Smooth muscle cell (in vitro differentiated cells): ENCODE measurements at regions not wholly inside any gene's neighbourhood (a gene's known extent, or its start where the extent isn't known, plus 50 kb on each side); places are given as distances from the start of the nearest gene placed in this dataset.
A peak's percentile ranks its signal among the peaks of the same experiment; 100 is the strongest.

ENCODE experiments used
- DNase-seq: peaks from one replicate; lab custom pipeline; 2025; ENCODE audit not compliant: unreplicated experiment; lab: John Stamatoyannopoulos, UW
- H2AFZ ChIP-seq: fragments of 200-600 bp; sonication (generic); 2 replicates; pipeline ENCODE4 v1.6.0; 2016; ENCODE audit warnings: antibody characterized with exemption, low read depth, mild to moderate bottlenecking
- H3F3A ChIP-seq: fragments of 200-600 bp; sonication (generic); 2 replicates; pipeline ENCODE4 v1.6.0; 2017; ENCODE audit warnings: antibody characterized with exemption, low read depth
- H3K27ac ChIP-seq: fragments of 200-600 bp; sonication (generic); 2 replicates; pipeline ENCODE4 v1.5.1; 2016; ENCODE audit warnings: low read depth, mild to moderate bottlenecking
- H3K27me3 ChIP-seq: fragments of 200-600 bp; sonication (generic); 2 replicates; pipeline ENCODE4 v1.6.1; 2016; ENCODE audit warnings: low read depth, mild to moderate bottlenecking
- H3K36me3 ChIP-seq: fragments of 200-600 bp; sonication (generic); 2 replicates; pipeline ENCODE4 v1.5.1; 2016; ENCODE audit warnings: low read depth
- H3K4me1 ChIP-seq: fragments of 200-600 bp; sonication (generic); 2 replicates; pipeline ENCODE4 v1.5.1; 2016; ENCODE audit warnings: low read depth
- H3K4me2 ChIP-seq: fragments of 200-600 bp; sonication (generic); 2 replicates; pipeline ENCODE4 v1.6.0; 2016; ENCODE audit warnings: mild to moderate bottlenecking
- H3K4me3 ChIP-seq: fragments of 200-600 bp; sonication (generic); 2 replicates; pipeline ENCODE4 v1.5.1; 2016; ENCODE audit warnings: mild to moderate bottlenecking
- H3K79me2 ChIP-seq: fragments of 200-600 bp; sonication (generic); 2 replicates; pipeline ENCODE4 v1.6.0; 2016; ENCODE audit warnings: low read depth, mild to moderate bottlenecking
- H3K9ac ChIP-seq: fragments of 200-600 bp; sonication (generic); 2 replicates; pipeline ENCODE4 v1.6.0; 2016; ENCODE audit warnings: low read depth
- H3K9me3 ChIP-seq: fragments of 200-600 bp; sonication (generic); replicated peaks from 2 replicates; pipeline ENCODE4 v1.5.1; 2016; ENCODE audit warnings: low read depth
- H4K20me1 ChIP-seq: fragments of 200-600 bp; sonication (generic); 2 replicates; pipeline ENCODE4 v1.6.0; 2016; ENCODE audit warnings: low read depth
- WGBS: methylation state at CpG from one replicate; pipeline ENCODE4 v1.1.7; 2016; ENCODE audit warnings: low lambda C conversion rate; 5-methylcytosine and 5-hydroxymethylcytosine counted together
- TF ChIP-seq, protein P1 (sequence below): fragments of 200-600 bp; sonication (generic); IDR thresholded peaks from 2 replicates; pipeline ENCODE4 v1.5.1; 2017; ENCODE audit warnings: borderline replicate concordance, mild to moderate bottlenecking, antibody characterized with exemption; ENCODE audit not compliant: insufficient read depth, poor library complexity, severe bottlenecking

DNA sequence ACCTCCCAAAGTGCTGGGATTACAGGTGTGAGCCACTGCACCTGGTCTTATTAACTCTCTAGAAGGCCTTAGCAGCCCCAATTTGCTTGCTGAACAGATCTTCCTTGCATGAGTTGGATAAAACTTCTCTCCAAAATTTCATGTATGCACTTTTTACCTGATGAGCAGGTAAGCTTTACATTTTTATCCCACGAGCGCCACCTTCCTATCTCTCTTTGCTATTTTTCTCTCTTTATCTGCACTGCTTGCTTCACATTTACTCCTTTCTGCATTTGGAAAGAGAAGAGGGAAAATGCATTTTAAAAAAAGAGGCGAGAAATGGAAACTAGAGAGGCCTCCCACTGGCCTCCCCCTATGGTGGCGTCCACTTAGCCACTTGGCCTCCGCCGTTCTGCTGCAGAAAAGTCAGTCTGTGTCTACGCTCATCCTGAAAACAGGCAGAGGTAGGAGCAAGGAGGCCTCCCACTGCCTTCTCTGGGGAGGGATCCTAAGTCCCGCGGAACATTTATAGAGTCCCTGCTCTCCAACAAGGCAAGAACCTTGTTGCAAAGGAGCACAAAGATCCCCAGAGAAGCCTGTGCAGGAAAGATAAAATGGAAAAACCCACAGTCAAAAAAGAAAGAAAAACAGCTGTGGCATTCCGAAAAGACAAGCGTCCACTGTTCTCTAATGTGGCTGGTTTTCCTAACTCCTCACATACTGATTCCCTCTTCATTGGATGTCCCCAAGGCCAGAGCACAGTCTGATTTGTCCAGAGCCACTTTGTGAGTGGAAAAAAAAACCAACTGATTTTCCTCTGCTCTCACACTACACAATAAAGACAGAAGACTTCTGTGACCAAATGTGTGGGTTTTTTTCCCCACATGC is 62.2 kb upstream of the INCENP start:
- Histone ChIP-seq H3K4me3 (no peak overlapping the region), H3K4me1 (no peaks in the 10 kb centered on the region), H4K20me1 (no peaks in the 10 kb centered on the region), H3K27me3 (no peaks in the 10 kb centered on the region), H3K27ac (no peak overlapping the region), H3K9me3 (no peaks in the 10 kb centered on the region), H2AFZ (no peak overlapping the region), H3K9ac (no peak overlapping the region), H3K36me3 (no peaks in the 10 kb centered on the region), H3F3A (no peaks in the 10 kb centered on the region), H3K4me2 (no peak overlapping the region), H3K79me2 (no peaks in the 10 kb centered on the region)
- DNase-seq, result no peak
- TF ChIP-seq, protein P1, sequence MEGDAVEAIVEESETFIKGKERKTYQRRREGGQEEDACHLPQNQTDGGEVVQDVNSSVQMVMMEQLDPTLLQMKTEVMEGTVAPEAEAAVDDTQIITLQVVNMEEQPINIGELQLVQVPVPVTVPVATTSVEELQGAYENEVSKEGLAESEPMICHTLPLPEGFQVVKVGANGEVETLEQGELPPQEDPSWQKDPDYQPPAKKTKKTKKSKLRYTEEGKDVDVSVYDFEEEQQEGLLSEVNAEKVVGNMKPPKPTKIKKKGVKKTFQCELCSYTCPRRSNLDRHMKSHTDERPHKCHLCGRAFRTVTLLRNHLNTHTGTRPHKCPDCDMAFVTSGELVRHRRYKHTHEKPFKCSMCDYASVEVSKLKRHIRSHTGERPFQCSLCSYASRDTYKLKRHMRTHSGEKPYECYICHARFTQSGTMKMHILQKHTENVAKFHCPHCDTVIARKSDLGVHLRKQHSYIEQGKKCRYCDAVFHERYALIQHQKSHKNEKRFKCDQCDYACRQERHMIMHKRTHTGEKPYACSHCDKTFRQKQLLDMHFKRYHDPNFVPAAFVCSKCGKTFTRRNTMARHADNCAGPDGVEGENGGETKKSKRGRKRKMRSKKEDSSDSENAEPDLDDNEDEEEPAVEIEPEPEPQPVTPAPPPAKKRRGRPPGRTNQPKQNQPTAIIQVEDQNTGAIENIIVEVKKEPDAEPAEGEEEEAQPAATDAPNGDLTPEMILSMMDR, result no peak
- WGBS, result 63% methylated on average over 11 of the region's 11 CpGs

DNA sequence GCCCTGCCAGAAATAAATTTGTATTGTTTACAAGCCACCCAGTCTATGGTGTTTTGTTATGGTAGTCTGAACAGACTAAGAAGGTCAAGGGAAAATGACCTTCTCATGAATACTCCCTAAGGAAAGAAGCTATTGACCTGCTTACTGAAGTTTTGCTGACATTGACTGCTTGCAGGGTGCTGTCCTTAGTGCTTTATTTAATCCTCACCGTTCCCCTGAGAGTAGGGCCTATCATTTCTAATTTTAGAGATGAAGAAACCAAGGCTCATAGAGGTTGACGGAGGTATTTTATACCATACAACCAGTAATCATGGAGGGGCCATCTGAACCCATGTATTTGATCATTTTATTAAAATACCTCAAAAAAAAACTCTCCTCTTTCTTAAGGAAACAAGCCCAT is 66.7 kb upstream of the INCENP start:
- no peak overlapping the region for H3K9ac ChIP-seq
- no peak overlapping the region for H3K4me2 ChIP-seq
- H3K36me3 ChIP-seq, result no peaks in the 10 kb centered on the region
- no peak overlapping the region for H3K4me3 ChIP-seq
- H3K79me2 ChIP-seq, result no peaks in the 10 kb centered on the region
- H3F3A ChIP-seq, result no peaks in the 10 kb centered on the region
- no peaks in the 10 kb centered on the region for H3K27me3 ChIP-seq
- 90% methylated on average over 2 of the region's 2 CpGs for WGBS
- no peak for DNase-seq
- no peaks in the 10 kb centered on the region for H3K4me1 ChIP-seq
- no peak overlapping the region for H3K27ac ChIP-seq
- no peak overlapping the region for H2AFZ ChIP-seq
- H3K9me3 ChIP-seq, result no peaks in the 10 kb centered on the region
- H4K20me1 ChIP-seq, result no peaks in the 10 kb centered on the region
- TF ChIP-seq, protein P1, result no peak

DNA sequence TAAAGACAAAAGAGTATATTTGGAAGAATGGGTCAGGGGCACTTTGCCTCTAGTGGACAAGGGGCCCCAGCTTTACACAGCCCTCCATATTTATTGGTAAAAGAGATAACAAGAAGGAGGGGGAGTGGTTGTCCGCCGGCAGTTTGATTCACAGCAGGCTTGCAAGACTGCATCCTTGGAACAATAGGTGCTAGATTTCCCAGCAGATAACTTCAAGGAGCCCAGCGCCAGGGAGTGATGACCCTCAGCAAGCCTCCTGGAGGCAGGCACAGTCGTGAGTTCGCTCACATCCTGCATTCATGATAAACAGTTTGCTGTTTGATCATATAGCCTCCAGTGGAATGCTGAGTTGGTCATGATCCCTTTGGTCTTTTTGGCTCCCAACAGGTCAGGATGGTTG is 67.8 kb upstream of the INCENP start:
- 65% methylated on average over 5 of the region's 5 CpGs for WGBS
- H3K79me2 ChIP-seq, result no peaks in the 10 kb centered on the region
- TF ChIP-seq, protein P1, result no peak

DNA sequence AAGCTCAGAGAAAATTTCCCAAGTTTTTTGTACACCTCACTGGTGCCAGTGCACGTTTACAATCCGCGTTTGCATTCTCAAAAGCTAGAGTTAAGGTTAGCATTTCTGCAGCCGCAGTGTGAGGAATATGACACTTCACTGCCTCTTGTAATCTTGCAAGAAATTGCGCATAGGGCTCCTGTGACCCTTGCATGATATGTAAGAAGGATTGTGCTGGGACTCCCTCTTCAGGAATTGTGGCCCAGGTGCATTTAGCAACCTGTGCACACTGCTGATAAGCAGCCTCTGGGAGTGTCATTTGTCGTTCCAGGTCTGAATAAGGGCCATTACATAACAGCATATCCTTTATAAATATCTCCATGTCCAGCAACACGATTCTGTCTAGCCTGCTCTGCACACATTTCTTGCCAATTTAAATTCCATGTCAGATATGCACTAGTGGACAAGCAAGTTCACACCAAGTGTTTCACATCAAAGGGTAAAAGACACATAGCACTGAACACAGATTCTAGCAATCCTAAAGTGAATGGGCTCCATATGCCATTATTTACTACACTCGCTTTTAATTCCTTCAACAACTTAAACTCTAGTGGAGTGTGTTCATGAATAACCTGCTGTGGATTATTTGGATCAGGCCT is 69.2 kb upstream of the INCENP start:
- Histone ChIP-seq H3K9ac (no peak overlapping the region), H3K4me2 (no peak overlapping the region), H2AFZ (no peak overlapping the region), H3K27me3 (no peaks in the 10 kb centered on the region), H3K4me1 (no peaks in the 10 kb centered on the region), H3K9me3 (no peaks in the 10 kb centered on the region), H3F3A (no peaks in the 10 kb centered on the region), H3K79me2 (no peaks in the 10 kb centered on the region), H4K20me1 (no peaks in the 10 kb centered on the region), H3K36me3 (no peaks in the 10 kb centered on the region), H3K4me3 (no peak overlapping the region), H3K27ac (no peak overlapping the region)
- WGBS, result 82% methylated on average over 8 of the region's 8 CpGs
- TF ChIP-seq, protein P1, result peak; percentile 25
- no peak for DNase-seq

More for the DNA sequence above, 67.8 kb upstream of the INCENP start:
- Histone ChIP-seq H3K9me3 (no peaks in the 10 kb centered on the region), H3K27ac (no peak overlapping the region), H3K27me3 (no peaks in the 10 kb centered on the region), H3K4me3 (no peak overlapping the region), H3K4me2 (no peak overlapping the region), H2AFZ (no peak overlapping the region), H3K4me1 (no peaks in the 10 kb centered on the region), H3K36me3 (no peaks in the 10 kb centered on the region), H3F3A (no peaks in the 10 kb centered on the region), H4K20me1 (no peaks in the 10 kb centered on the region), H3K9ac (no peak overlapping the region)
- DNase-seq, result no peak
